ENCODE measurements at regions not wholly inside any gene's neighbourhood (a gene's known extent, or its start where the extent isn't known, plus 50 kb on each side); places are given as distances from the start of the nearest gene placed in this dataset.

GRCh38 chr5:135085133-135085935 is 51.3 kb upstream of the PITX1 start:
- TF ChIP-seq CTCF (IDR thresholded peaks at IDR 0.05) (no peak), POLR2A (IDR thresholded peaks at IDR 0.05) (no peak)

Measured in testis (tissue), 2 donors.